H9 (cell line): ENCODE measurements at regions not wholly inside any gene's neighbourhood (a gene's known extent, or its start where the extent isn't known, plus 50 kb on each side); places are given as distances from the start of the nearest gene placed in this dataset.

ENCODE experiments used
- DNase-seq: peaks from one replicate; pipeline ENCODE4 v3.0.0-alpha.2; 2017
- H2AFZ ChIP-seq: one replicate; pipeline ENCODE4 v1.6.1; 2013; ENCODE audit warnings: mild to moderate bottlenecking, low read length, control low read depth, moderate library complexity
- H2AK5ac ChIP-seq: 2 replicates; pipeline ENCODE4 v1.6.1; 2013; ENCODE audit warnings: low read length, control low read depth, mixed read lengths; ENCODE audit not compliant: insufficient read length
- H2BK120ac ChIP-seq: one replicate; pipeline ENCODE4 v1.6.1; 2013; ENCODE audit warnings: low read depth, mild to moderate bottlenecking, low read length, control low read depth, inconsistent platforms; ENCODE audit not compliant: poor library complexity, severe bottlenecking
- H2BK12ac ChIP-seq: 2 replicates; pipeline ENCODE4 v1.6.1; 2013; ENCODE audit warnings: low read length, control low read depth, mixed read lengths, low read depth; ENCODE audit not compliant: insufficient read length
- H2BK15ac ChIP-seq: 2 replicates; pipeline ENCODE4 v1.6.1; 2013; ENCODE audit warnings: low read depth, low read length, control low read depth
- H2BK20ac ChIP-seq: one replicate; pipeline ENCODE4 v1.6.1; 2013; ENCODE audit warnings: low read depth, mild to moderate bottlenecking, low read length, control low read depth, inconsistent platforms; ENCODE audit not compliant: poor library complexity, severe bottlenecking
- H2BK5ac ChIP-seq: 2 replicates; pipeline ENCODE4 v1.6.1; 2013; ENCODE audit warnings: low read length, control low read depth, mixed read lengths; ENCODE audit not compliant: insufficient read length
- H3K14ac ChIP-seq: 2 replicates; pipeline ENCODE4 v1.6.1; 2013; ENCODE audit warnings: low read length, control low read depth; ENCODE audit not compliant: insufficient read depth
- H3K18ac ChIP-seq: 2 replicates; pipeline ENCODE4 v1.6.1; 2013; ENCODE audit warnings: low read depth, mild to moderate bottlenecking, mixed read lengths, low read length, control low read depth; ENCODE audit not compliant: insufficient read length
- H3K23ac ChIP-seq: 2 replicates; pipeline ENCODE4 v1.6.1; 2013; ENCODE audit warnings: low read length, control low read depth, mixed read lengths, low read depth; ENCODE audit not compliant: insufficient read length
- H3K23me2 ChIP-seq: 2 replicates; pipeline ENCODE4 v1.6.1; 2013; ENCODE audit warnings: low read depth, mild to moderate bottlenecking, mixed read lengths, low read length, control low read depth; ENCODE audit not compliant: insufficient read length, poor library complexity, severe bottlenecking
- H3K27ac ChIP-seq: 2 replicates; pipeline ENCODE4 v1.5.1; 2013; ENCODE audit warnings: low read length, control low read depth, mixed read lengths, low read depth; ENCODE audit not compliant: insufficient read length
- H3K27me3 ChIP-seq: 2 replicates; pipeline ENCODE4 v1.6.1; 2013; ENCODE audit warnings: low read length, control low read depth, inconsistent platforms; ENCODE audit not compliant: insufficient read depth
- H3K4ac ChIP-seq: 2 replicates; pipeline ENCODE4 v1.6.1; 2013; ENCODE audit warnings: low read depth, mild to moderate bottlenecking, control low read depth, inconsistent platforms, low read length, moderate library complexity
- H3K4me1 ChIP-seq: 2 replicates; pipeline ENCODE4 v1.6.1; 2013; ENCODE audit warnings: low read length, control low read depth, inconsistent platforms; ENCODE audit not compliant: insufficient read depth
- H3K4me2 ChIP-seq: 2 replicates; pipeline ENCODE4 v1.6.1; 2013; ENCODE audit warnings: low read length, control low read depth, mixed read lengths; ENCODE audit not compliant: insufficient read length, insufficient read depth
- H3K56ac ChIP-seq: 2 replicates; pipeline ENCODE4 v1.6.1; 2013; ENCODE audit warnings: low read depth, mild to moderate bottlenecking, mixed read lengths, low read length, control low read depth; ENCODE audit not compliant: insufficient read length
- H3K79me1 ChIP-seq: 2 replicates; pipeline ENCODE4 v1.6.1; 2013; ENCODE audit warnings: low read depth, mild to moderate bottlenecking, moderate library complexity, low read length, control low read depth, inconsistent platforms; ENCODE audit not compliant: insufficient read depth, poor library complexity, severe bottlenecking
- H3K79me2 ChIP-seq: 2 replicates; pipeline ENCODE4 v1.6.1; 2013; ENCODE audit warnings: low read length, control low read depth, inconsistent platforms; ENCODE audit not compliant: insufficient read depth
- H3K9ac ChIP-seq: 2 replicates; pipeline ENCODE4 v1.6.1; 2013; ENCODE audit warnings: low read length, control low read depth, mixed read lengths; ENCODE audit not compliant: insufficient read length; ENCODE audit errors: extremely low read depth
- H3K9me3 ChIP-seq: one replicate; pipeline ENCODE4 v1.6.1; 2013; ENCODE audit warnings: low read depth, low read length, inconsistent platforms; ENCODE audit not compliant: control insufficient read depth
- H3T11ph ChIP-seq: one replicate; pipeline ENCODE4 v1.6.1; 2013; ENCODE audit warnings: mild to moderate bottlenecking, low read length, control low read depth, inconsistent platforms
- H4K20me1 ChIP-seq: one replicate; pipeline ENCODE4 v1.6.1; 2013; ENCODE audit not compliant: control insufficient read depth, insufficient read length, insufficient read depth
- H4K5ac ChIP-seq: 2 replicates; pipeline ENCODE4 v1.6.1; 2013; ENCODE audit warnings: low read depth, mild to moderate bottlenecking, mixed read lengths, low read length, control low read depth; ENCODE audit not compliant: insufficient read length
- H4K8ac ChIP-seq: replicated peaks from 2 replicates; pipeline ENCODE4 v1.6.1; 2013; ENCODE audit warnings: low read length, control low read depth, mixed read lengths, low read depth; ENCODE audit not compliant: insufficient read length
- H4K91ac ChIP-seq: 2 replicates; pipeline ENCODE4 v1.6.1; 2013; ENCODE audit warnings: low read depth, mild to moderate bottlenecking, moderate library complexity, mixed read lengths, low read length, control low read depth; ENCODE audit not compliant: insufficient read length
- H3K27ac Mint-ChIP-seq, 3 experiments: 2 replicates in 2 of 3; 3 replicates in 1 of 3; pipeline ENCODE4 v1.8.0; 2020 to 2021; ENCODE audit warnings: mixed read lengths in 3 of 3, mild to moderate bottlenecking in 1 of 3, moderate library complexity in 1 of 3
- H3K27me3 Mint-ChIP-seq: 2 replicates; pipeline ENCODE4 v1.8.0; 2021; ENCODE audit warnings: low read depth, mild to moderate bottlenecking, moderate library complexity, mixed read lengths
- H3K36me3 Mint-ChIP-seq, 3 experiments: 2 replicates in 2 of 3; 3 replicates in 1 of 3; pipeline ENCODE4 v1.8.0; 2020 to 2021; ENCODE audit warnings: low read depth in 3 of 3, mixed read lengths in 3 of 3; ENCODE audit not compliant: insufficient read depth in 1 of 3
- H3K4me1 Mint-ChIP-seq, 2 experiments: 2 replicates each; pipeline ENCODE4 v1.8.0; 2020; ENCODE audit warnings: mixed read lengths in 2 of 2
- H3K4me3 Mint-ChIP-seq, 2 experiments: 2 replicates in 1 of 2; 3 replicates in 1 of 2; pipeline ENCODE4 v1.8.0; 2020 to 2021; ENCODE audit warnings: mild to moderate bottlenecking in 2 of 2, mixed read lengths in 2 of 2, moderate library complexity in 1 of 2
- H3K9me3 Mint-ChIP-seq, 2 experiments: 2 replicates in 1 of 2; 3 replicates in 1 of 2; pipeline ENCODE4 v1.8.0; 2020; ENCODE audit warnings: mild to moderate bottlenecking in 2 of 2, mixed read lengths in 2 of 2, moderate library complexity in 1 of 2
- CTCF ChIP-seq: fragments of 200-600 bp; sonication (generic); conservative IDR thresholded peaks from 3 replicates; pipeline ENCODE4 v1.8.0; 2021; ENCODE audit warnings: antibody characterized with exemption, mild to moderate bottlenecking
- WGBS: extraction: QIAGEN DNeasy Blood & Tissue Kit; methylation state at CpG from one replicate; pipeline ENCODE4 v1.1.7; 2013; ENCODE audit warnings: missing lambda C conversion rate, low lambda C conversion rate, mixed read lengths; ENCODE audit not compliant: insufficient read length; ENCODE audit errors: extremely low coverage; 5-methylcytosine and 5-hydroxymethylcytosine counted together

GRCh38 chr2:14891546-14891945 is 259.0 kb downstream of the LRATD1 start:
- Histone ChIP-seq H2BK20ac (no peak overlapping the region), H4K91ac (no peak overlapping the region), H3K27ac (no peak overlapping the region), H3K79me2 (no peaks in the 10 kb centered on the region), H3K4ac (no peak overlapping the region), H2BK120ac (no peak overlapping the region), H2BK12ac (no peak overlapping the region), H4K8ac (no peak overlapping the region), H4K20me1 (no peaks in the 10 kb centered on the region), H3K4me2 (no peak overlapping the region), H3K79me1 (no peaks in the 10 kb centered on the region), H3K27me3 (no peaks in the 10 kb centered on the region), H2BK15ac (no peak overlapping the region), H3K56ac (no peak overlapping the region), H3K23ac (no peak overlapping the region), H3K23me2 (no peaks in the 10 kb centered on the region), H4K5ac (no peak overlapping the region), H3T11ph (no peak overlapping the region), H2AFZ (no peak overlapping the region), H3K4me1 (0 out of 2 replicates have a peak, but pooled peaks cover 2% of the 10 kb centered on the region), H2AK5ac (no peak overlapping the region), H3K9ac (no peak overlapping the region), H3K14ac (no peak overlapping the region), H2BK5ac (no peak overlapping the region), H3K9me3 (no peaks in the 10 kb centered on the region), H3K18ac (no peak overlapping the region)
- no peak overlapping the region for H3K4me3 Mint-ChIP-seq
- WGBS = no CpG with 5 or more reads among the region's 3 CpGs
- H3K36me3 Mint-ChIP-seq = no peaks in the 10 kb centered on the region
- DNase-seq = no peak
- no peak for TF ChIP-seq CTCF
- no peaks in the 10 kb centered on the region; the same call in 1 of the 2 replicates for H3K27me3 Mint-ChIP-seq
- no peak overlapping the region for H3K27ac Mint-ChIP-seq
- no peaks in the 10 kb centered on the region; a peak in 1 of 5 replicates for H3K9me3 Mint-ChIP-seq
- H3K4me1 Mint-ChIP-seq = peaks cover 3% of the 10 kb centered on the region in 2 experiments
